Nephron (organoid): ENCODE measurements at regions not wholly inside any gene's neighbourhood (a gene's known extent, or its start where the extent isn't known, plus 50 kb on each side); places are given as distances from the start of the nearest gene placed in this dataset.

Source experiments
- H3K27ac Mint-ChIP-seq, 3 experiments: 2 replicates each; pipeline ENCODE4 v1.8.0; 2020; ENCODE audit warnings: mixed read lengths in 3 of 3, mild to moderate bottlenecking in 2 of 3, moderate library complexity in 1 of 3
- H3K27me3 Mint-ChIP-seq: 2 replicates; pipeline ENCODE4 v1.8.0; 2021; ENCODE audit warnings: low read depth, mild to moderate bottlenecking, moderate library complexity, mixed read lengths
- H3K36me3 Mint-ChIP-seq: 2 replicates; pipeline ENCODE4 v1.8.0; 2020; ENCODE audit warnings: low read depth, mixed read lengths
- H3K4me1 Mint-ChIP-seq: 2 replicates; pipeline ENCODE4 v1.8.0; 2020; ENCODE audit warnings: mixed read lengths
- H3K4me3 Mint-ChIP-seq, 3 experiments: 2 replicates each; pipeline ENCODE4 v1.8.0; 2020; ENCODE audit warnings: mild to moderate bottlenecking in 3 of 3, mixed read lengths in 3 of 3, moderate library complexity in 2 of 3
- H3K9me3 Mint-ChIP-seq: 2 replicates; pipeline ENCODE4 v1.8.0; 2020; ENCODE audit warnings: mixed read lengths
- CTCF ChIP-seq, 3 experiments: fragments of 200-600 bp; sonication (generic); IDR thresholded peaks; one replicate each; pipeline ENCODE4 v1.5.0; 2021; ENCODE audit warnings: antibody characterized with exemption in 3 of 3; ENCODE audit not compliant: unreplicated experiment in 3 of 3

- peaks cover 21% of the 10 kb centered on the region for H3K4me1 Mint-ChIP-seq
- H3K27me3 Mint-ChIP-seq, result peaks cover 13% of the 10 kb centered on the region
- peak overlapping the region; percentile 48 to 83 (median 57) for H3K27ac Mint-ChIP-seq
- TF ChIP-seq CTCF (IDR thresholded peaks at IDR 0.05; ENCODE audit: unreplicated experiment in 3 of 3), result no peak
- no peak overlapping the region for H3K4me3 Mint-ChIP-seq
- H3K36me3 Mint-ChIP-seq, result no peaks in the 10 kb centered on the region
- no peaks in the 10 kb centered on the region for H3K9me3 Mint-ChIP-seq
These were observed 120.3 kb upstream of the ADAMTS18 start for GRCh38 chr16:77555126-77555525.

GRCh38 chr16:77555791-77556190, 121.0 kb upstream of the ADAMTS18 start:
- Mint-ChIP-seq H3K4me1 (peaks cover 21% of the 10 kb centered on the region), H3K27me3 (peaks cover 8% of the 10 kb centered on the region), H3K4me3 (peak overlapping the region in 2 of 3 experiments; percentile 13 to 16), H3K27ac (peak overlapping the region; percentile 71 to 83 (median 75)), H3K36me3 (no peaks in the 10 kb centered on the region), H3K9me3 (no peaks in the 10 kb centered on the region)
- TF ChIP-seq CTCF (IDR thresholded peaks at IDR 0.05; ENCODE audit: unreplicated experiment in 3 of 3), result no peak

GRCh38 chr16:77556201-77556873, 121.5 kb upstream of the ADAMTS18 start:
- no peaks in the 10 kb centered on the region for H3K9me3 Mint-ChIP-seq
- H3K4me3 Mint-ChIP-seq, result peak overlapping the region in 1 of 3 experiments; percentile 13
- H3K4me1 Mint-ChIP-seq, result peaks cover 21% of the 10 kb centered on the region
- no peaks in the 10 kb centered on the region for H3K36me3 Mint-ChIP-seq
- H3K27ac Mint-ChIP-seq, result peak overlapping the region; percentile 71 to 83 (median 75)
- peaks cover 3% of the 10 kb centered on the region for H3K27me3 Mint-ChIP-seq
- TF ChIP-seq CTCF (IDR thresholded peaks at IDR 0.05; ENCODE audit: unreplicated experiment in 3 of 3), result no peak

- H3K36me3 Mint-ChIP-seq, result no peaks in the 10 kb centered on the region
- no peaks in the 10 kb centered on the region for H3K27me3 Mint-ChIP-seq
- peak overlapping the region in 1 of 3 experiments; percentile 75 for H3K27ac Mint-ChIP-seq
- peaks cover 21% of the 10 kb centered on the region for H3K4me1 Mint-ChIP-seq
- H3K4me3 Mint-ChIP-seq, result no peak overlapping the region
- no peak for TF ChIP-seq CTCF (IDR thresholded peaks at IDR 0.05; ENCODE audit: unreplicated experiment in 3 of 3)
- H3K9me3 Mint-ChIP-seq, result no peaks in the 10 kb centered on the region
These were observed 122.6 kb upstream of the ADAMTS18 start for GRCh38 chr16:77557385-77557784.

GRCh38 chr16:77558786-77559185, 124.0 kb upstream of the ADAMTS18 start:
- Mint-ChIP-seq H3K36me3 (no peaks in the 10 kb centered on the region), H3K27ac (no peak overlapping the region), H3K9me3 (no peaks in the 10 kb centered on the region), H3K4me1 (peaks cover 12% of the 10 kb centered on the region), H3K27me3 (no peaks in the 10 kb centered on the region), H3K4me3 (no peak overlapping the region)
- no peak for TF ChIP-seq CTCF (IDR thresholded peaks at IDR 0.05; ENCODE audit: unreplicated experiment in 3 of 3)

- no peak for TF ChIP-seq CTCF (IDR thresholded peaks at IDR 0.05; ENCODE audit: unreplicated experiment in 3 of 3)
- no peaks in the 10 kb centered on the region for H3K9me3 Mint-ChIP-seq
- H3K27me3 Mint-ChIP-seq, result peaks cover 3% of the 10 kb centered on the region
- H3K4me1 Mint-ChIP-seq, result no peaks in the 10 kb centered on the region
- H3K36me3 Mint-ChIP-seq, result no peaks in the 10 kb centered on the region
- H3K27ac Mint-ChIP-seq, result no peak overlapping the region
- no peak overlapping the region for H3K4me3 Mint-ChIP-seq
These were observed 127.7 kb upstream of the ADAMTS18 start for GRCh38 chr16:77562497-77562896.
